ENCODE measurements at regions not wholly inside any gene's neighbourhood (a gene's known extent, or its start where the extent isn't known, plus 50 kb on each side); places are given as distances from the start of the nearest gene placed in this dataset.
"Not testable (repeated sequence)": the region's sequence is repeated elsewhere in the genome, so short reads cannot be mapped to it uniquely, and the experiment has no call there.

DNA sequence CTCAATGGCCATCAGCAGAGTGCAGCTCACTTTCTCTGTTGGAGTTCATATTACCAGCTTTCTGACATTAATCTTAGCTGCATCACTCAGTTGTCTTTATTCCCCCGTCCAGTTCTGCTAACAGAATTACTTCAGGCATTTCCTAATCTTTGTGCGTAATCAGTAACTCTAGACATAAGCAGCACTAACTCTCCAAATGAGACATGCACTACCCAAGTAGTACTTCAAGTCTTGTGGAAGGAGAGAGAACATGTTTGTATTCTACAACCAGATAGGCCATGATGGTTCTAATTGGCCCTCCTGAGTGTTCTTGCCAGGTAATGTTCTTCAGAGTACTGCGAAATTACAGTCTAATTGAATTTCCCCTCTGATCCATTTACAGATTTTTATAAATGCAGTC lies 448.5 kb upstream of the RPS6KA3 start:
- DNase-seq (ENCODE audit: low spot score) = no peak

DNA sequence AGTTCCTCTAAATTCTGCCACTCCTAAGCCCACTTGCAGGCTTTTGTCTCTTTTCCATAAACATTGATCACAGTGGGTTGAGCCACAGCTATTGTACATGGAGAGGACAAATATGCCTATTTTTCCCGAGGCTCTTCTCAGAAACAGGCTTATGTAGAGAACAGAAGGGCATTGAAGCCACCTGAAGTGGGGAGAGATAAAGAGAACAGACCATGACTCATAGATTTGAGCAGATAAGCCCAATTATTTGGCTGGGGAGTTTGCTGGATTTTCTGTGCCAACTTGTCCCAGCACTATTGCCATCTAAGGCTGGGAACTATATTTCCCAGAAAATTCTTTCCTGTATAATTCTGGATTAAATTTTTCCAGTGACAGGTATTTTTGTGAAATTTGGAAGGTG lies 446.1 kb upstream of the RPS6KA3 start:
- no peak for DNase-seq (ENCODE audit: low spot score)

GRCh38 chrX:20711366-20711765 lies 444.7 kb upstream of the RPS6KA3 start:
- no peak for DNase-seq (ENCODE audit: low spot score)

DNA sequence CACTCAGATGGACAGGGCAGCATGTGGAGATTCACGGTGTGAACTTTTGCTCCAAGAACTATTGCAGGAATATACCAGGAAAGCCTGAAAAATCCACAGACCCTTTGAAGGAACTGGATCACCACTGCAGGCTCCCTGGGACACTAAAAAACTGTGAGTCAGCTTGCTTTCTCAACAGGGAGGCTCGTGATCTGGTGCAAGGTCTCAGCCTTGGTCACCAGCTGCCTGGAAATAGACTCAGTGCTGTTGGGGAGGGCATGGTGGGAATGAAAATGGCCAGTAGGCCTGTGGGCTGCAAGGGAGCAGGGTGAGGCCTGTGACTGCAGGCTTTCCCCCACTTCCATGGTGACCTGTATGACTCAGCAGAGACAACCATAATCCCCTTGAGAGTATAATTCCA lies 426.4 kb upstream of the RPS6KA3 start:
- no peak for DNase-seq (ENCODE audit: low spot score)

DNA sequence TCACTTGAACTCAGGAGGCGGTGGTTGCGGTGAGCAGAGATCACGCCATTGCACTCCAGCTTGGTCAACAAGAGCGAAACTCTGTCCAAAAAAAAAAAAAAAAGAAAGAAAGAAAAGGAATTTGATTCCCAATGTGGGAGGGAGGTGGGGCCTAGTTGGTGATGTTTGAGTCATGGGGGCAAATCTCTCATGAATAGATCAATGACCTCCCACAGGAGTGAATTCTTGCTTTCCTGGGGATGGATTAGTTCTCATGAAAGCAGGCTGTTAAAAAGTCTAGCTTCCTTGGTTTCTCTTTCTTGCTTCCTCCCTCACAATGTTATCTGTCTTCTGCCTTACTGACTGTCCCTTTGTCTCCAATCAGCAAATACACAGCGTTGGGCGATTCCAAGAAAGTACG lies 419.5 kb upstream of the RPS6KA3 start:
- no peak for DNase-seq (ENCODE audit: low spot score)

GRCh38 chrX:20685652-20686051 lies 418.9 kb upstream of the RPS6KA3 start:
- no peak for DNase-seq (ENCODE audit: low spot score)

GRCh38 chrX:20681683-20682082 lies 415.0 kb upstream of the RPS6KA3 start:
- DNase-seq (ENCODE audit: low spot score) = no peak

- DNase-seq (ENCODE audit: low spot score) = no peak
Observed at GRCh38 chrX:20680998-20681397, 414.3 kb upstream of the RPS6KA3 start.

- no peak for DNase-seq (ENCODE audit: low spot score)
Observed at GRCh38 chrX:20672476-20672875, 405.8 kb upstream of the RPS6KA3 start.

DNA sequence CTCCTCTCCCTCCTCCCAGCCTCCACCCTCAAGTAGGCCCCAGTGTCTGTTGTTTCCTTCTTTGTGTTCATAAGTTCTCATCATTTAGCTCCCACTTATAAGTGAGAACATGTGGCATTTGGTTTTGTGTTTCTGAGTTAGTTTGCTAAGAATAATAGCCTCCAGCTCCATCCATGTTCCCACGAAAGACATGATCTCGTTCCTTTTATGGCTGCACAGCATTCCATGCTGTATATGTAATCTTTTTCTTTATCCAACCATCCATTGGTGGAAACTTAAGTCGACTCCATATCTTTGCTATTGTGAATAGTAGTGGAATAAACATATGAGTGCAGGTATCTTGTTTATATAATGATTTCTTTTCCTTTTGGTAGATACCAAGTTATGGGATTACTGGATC lies 405.0 kb upstream of the RPS6KA3 start:
- not testable (repeated sequence) for DNase-seq (ENCODE audit: low spot score)

GRCh38 chrX:20670611-20671010 lies 403.9 kb upstream of the RPS6KA3 start:
- DNase-seq (ENCODE audit: low spot score) = no peak

GRCh38 chrX:20668550-20668949 lies 401.8 kb upstream of the RPS6KA3 start:
- DNase-seq (ENCODE audit: low spot score) = no peak

GRCh38 chrX:20666331-20666730 lies 399.6 kb upstream of the RPS6KA3 start:
- no peak for DNase-seq (ENCODE audit: low spot score)

DNA sequence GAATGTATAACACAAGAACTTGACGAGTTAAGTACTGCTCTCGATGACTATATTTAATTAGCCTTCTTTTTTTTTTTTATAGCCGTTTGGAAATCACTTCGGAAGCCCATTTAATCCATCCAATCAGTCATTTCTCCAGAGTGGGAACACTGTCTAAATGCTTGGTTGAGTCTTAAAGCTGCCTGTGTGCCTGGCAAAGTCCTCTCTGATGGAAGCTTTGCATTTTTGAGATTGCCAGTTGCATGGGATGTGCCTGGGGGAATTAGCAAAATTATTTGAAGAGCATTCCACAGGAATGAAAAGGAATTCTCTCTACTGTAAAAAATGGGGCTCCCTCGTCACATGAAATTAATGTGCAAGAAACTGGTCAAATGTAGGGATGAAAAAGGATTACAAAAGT lies 398.8 kb upstream of the RPS6KA3 start:
- DNase-seq (ENCODE audit: low spot score) = no peak

- DNase-seq (ENCODE audit: low spot score) = no peak
Observed at GRCh38 chrX:20664774-20665173, 398.1 kb upstream of the RPS6KA3 start.

DNA sequence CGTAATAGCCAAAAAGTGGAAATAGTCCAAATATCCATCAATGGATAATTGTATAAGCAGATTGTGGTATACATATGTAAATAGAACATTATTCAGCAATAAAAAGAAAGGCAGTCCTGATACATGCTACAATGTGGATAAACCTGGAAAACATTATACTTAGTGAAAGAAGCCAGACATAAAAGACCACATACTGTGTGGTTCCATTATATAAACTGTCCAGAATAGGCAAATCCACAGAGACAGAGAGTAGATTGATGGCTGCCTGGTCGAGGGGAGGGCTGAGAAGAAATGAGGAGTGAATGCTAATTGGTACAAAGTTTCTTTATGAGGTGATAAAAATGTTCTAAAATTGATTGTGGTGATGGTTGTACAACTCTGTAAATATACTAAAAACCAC lies 397.4 kb upstream of the RPS6KA3 start:
- no peak for DNase-seq (ENCODE audit: low spot score)

DNA sequence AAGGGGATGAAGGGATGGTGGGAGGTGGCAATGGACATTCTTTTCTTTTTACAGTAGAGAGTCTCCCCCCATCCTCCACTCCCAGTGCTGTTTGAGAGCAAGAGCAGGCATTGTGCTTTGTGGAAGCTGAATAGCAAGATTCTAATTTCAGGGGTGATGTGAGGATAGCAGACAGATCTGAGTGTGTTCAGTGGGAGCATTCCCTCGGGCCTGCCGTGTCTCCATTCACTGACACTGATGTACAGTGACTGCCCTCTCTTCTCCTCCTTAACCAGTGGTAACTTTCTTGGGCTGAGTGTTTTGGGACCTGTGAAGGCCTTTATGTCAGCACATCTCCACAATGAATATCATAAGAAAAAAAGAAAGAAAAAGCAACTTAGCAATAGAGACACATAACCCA lies 396.6 kb upstream of the RPS6KA3 start:
- no peak for DNase-seq (ENCODE audit: low spot score)

- no peak for DNase-seq (ENCODE audit: low spot score)
Observed at GRCh38 chrX:20656721-20657120, 390.0 kb upstream of the RPS6KA3 start.

DNA sequence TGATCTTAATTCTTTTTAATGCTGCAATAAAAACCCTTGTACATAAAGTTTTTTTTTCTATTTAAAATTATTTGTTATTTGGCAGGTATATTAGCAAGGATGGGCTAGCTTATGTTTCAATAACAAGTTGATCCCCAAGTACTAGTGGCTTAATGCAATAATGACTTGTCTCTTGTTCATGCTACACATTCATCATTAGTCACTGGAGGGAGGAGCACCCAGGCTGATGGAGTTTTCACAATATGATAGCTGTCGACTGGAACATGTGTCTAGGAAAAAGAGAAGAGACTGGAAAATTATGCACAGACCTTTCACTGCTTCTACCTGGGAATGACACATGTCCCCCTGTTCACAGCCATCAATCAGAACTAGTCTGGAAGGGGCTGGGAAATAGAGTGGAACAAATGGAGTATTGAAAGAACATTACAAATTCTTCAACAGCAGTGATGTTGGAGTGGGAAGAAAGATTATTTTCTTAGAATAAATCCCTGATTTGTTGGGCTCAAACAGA lies 387.9 kb upstream of the RPS6KA3 start:
- no peak for DNase-seq (ENCODE audit: low spot score)

DNA sequence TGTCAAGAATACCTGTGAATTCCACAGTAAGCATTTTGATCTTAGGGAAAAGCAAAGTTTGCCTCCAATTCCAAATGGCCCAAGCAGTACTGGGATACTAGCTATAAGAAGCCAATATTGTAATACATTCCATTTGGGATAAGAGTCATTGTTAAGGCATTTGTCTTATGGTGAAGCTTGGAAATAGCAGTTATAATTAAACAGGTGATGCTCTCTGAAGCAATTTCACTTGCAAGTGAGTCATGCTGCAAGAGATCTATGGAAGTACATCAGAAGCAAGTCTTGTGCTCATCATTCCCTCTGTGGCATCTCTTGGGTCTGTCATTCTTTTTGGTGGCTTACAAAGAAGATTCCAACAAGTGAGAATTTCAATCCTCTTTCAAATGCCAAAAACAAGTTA lies 386.4 kb upstream of the RPS6KA3 start:
- DNase-seq (ENCODE audit: low spot score) = no peak

DNA sequence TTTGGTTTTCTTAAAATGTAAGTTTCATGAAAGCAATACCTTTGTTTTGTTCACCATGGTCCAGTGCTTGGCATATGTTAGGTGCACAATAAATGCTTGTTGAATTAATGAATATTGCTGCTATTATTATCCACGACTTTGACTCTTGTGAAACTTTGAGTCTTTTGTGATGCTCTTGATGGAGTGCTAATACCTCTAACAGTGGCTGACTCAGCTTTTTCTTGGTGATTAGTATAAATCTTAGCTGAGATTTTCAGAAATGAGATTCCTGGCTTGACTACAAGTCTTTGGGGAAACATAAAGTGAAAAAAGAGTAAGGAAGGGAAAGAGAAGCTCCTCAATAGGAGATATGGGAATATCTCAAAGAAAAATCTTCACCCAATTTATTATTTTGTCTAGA lies 375.2 kb upstream of the RPS6KA3 start:
- DNase-seq (ENCODE audit: low spot score) = no peak

DNA sequence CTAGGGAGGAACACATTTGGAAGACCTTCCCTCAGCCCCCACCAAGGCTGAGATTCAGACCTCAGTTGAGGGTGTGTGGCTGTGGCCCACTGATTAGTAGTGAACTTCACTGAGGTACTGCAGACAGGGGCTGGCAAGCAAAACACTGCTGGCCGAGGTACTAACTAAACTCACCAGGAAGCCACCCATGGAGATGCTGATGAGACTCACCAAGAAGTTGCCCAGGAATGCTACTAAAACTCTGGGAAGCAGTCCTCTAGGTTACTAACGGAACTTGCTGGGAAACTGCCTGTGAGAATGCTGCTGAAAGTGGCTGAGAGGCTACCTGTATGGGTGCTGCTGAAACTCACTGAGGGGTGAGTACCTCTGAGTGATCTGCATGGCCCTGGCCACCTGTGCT lies 372.4 kb upstream of the RPS6KA3 start:
- DNase-seq (ENCODE audit: low spot score) = no peak

- no peak for DNase-seq (ENCODE audit: low spot score)
Observed at GRCh38 chrX:20637351-20637750, 370.6 kb upstream of the RPS6KA3 start.

DNA sequence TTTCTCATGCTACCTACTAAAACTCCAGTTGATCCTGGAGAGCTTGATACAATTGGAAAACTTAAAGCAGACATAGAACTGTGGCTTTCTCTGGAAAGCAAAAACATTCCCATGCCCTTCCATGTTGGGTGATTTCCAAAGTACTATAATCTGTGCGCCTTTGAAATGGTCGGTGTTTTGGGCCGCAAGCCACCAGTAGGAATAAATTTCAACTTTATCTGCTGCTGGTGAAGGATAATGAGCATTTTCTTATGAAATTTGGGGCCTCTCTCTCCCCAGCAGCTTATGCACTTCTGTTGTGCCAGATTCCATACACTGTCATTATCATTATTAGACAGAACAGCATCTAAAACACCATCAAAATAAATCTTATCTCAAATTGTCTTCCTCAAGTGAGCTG lies 366.7 kb upstream of the RPS6KA3 start:
- no peak for DNase-seq (ENCODE audit: low spot score)

GRCh38 chrX:20623448-20623847 lies 356.7 kb upstream of the RPS6KA3 start:
- DNase-seq (ENCODE audit: low spot score) = peak; percentile 25
